ENCODE measurements at regions not wholly inside any gene's neighbourhood (a gene's known extent, or its start where the extent isn't known, plus 50 kb on each side); places are given as distances from the start of the nearest gene placed in this dataset.

DNA sequence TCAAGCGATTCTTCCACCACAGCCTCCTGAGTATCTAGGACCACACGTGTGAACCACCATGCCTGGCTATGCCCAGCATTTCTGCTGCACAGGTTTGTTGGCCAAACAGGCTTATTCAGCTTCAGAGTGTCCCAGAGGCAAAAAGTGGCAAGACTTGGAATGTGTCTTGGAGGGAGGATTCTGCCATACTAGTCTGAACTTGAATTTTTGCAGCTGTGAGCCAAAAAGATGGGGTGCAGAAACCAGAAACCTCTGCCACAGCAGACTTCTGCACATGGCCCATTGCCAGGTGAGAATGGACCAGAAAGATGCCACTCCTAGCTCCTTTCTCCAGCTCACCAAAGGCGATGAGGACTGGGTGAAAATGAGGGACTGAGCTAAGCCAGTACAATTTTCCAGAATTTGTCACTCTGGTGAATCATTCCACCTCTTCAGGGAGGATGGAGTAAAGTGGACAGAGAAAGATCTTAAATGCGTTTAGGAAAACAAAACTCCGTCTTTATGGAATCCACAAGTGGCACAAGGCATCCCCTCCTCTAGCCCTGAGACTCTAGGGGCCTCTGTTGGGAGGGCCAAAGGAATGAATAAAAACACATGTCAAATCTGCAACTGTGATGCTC, 369.1 kb upstream of the CLNK start:
- DNase-seq (ENCODE audit: low spot score in 2 of 2) (no peak), ATAC-seq (replicated peaks; ENCODE audit: extremely low read depth, poor library complexity, severe bottlenecking) (no peak)
- H3K27ac Mint-ChIP-seq (ENCODE audit: low read depth) = no peak overlapping the region
- no peaks in the 10 kb centered on the region for H3K27me3 Mint-ChIP-seq
- H3K4me1 Mint-ChIP-seq = no peaks in the 10 kb centered on the region
- H3K36me3 Mint-ChIP-seq (ENCODE audit: insufficient read depth) = no peaks in the 10 kb centered on the region
- H3K9me3 Mint-ChIP-seq = peaks cover 15% of the 10 kb centered on the region
- H3K4me3 Mint-ChIP-seq = no peak overlapping the region

DNA sequence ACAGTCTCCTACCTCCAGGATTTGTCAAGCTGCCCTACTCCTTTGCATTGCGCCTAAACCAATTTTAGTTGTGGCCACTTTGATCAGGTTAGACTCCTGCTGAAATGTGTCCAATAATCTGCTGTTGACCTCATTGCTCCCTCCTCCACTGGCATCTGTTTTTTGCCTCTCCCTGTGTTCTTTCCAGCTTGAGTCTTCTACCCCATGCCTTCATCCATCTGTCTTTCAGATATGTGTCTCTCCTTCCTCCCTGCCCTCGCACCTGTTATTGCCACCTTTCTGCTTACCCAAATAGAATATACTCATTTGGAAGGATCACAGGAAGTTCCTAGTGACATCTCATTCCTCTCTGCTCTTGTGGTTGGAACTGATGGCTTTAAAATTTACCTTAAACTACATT, 366.6 kb upstream of the CLNK start:
- Mint-ChIP-seq H3K27ac (ENCODE audit: low read depth) (no peak overlapping the region), H3K4me1 (no peaks in the 10 kb centered on the region), H3K36me3 (ENCODE audit: insufficient read depth) (no peaks in the 10 kb centered on the region), H3K4me3 (no peak overlapping the region), H3K9me3 (peaks cover 17% of the 10 kb centered on the region), H3K27me3 (no peaks in the 10 kb centered on the region)
- DNase-seq (ENCODE audit: low spot score in 2 of 2) (no peak), ATAC-seq (replicated peaks; ENCODE audit: extremely low read depth, poor library complexity, severe bottlenecking) (no peak)

DNA sequence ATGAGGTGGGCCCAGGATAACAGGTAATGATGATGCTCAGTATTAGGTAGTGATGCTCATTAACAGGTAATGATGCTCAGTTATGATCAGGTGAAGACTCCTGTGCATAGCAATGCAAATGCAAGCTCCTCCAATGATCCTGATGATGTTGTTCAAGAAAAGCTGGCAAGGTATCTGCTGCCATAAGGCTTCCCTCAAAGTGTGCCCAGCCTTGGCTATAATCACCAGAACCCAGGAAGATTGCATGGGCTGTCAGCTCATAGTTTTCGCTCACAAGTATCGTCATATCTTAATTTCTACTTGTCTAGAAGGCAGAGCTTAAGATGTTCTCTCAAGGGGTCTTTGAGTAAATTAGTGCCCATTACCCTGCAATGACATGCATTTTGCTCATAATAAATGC, 366.2 kb upstream of the CLNK start:
- Mint-ChIP-seq H3K27me3 (no peaks in the 10 kb centered on the region), H3K9me3 (peaks cover 17% of the 10 kb centered on the region), H3K27ac (ENCODE audit: low read depth) (no peak overlapping the region), H3K4me1 (no peaks in the 10 kb centered on the region), H3K4me3 (no peak overlapping the region), H3K36me3 (ENCODE audit: insufficient read depth) (no peaks in the 10 kb centered on the region)
- DNase-seq (ENCODE audit: low spot score in 2 of 2) (no peak), ATAC-seq (replicated peaks; ENCODE audit: extremely low read depth, poor library complexity, severe bottlenecking) (no peak)

DNA sequence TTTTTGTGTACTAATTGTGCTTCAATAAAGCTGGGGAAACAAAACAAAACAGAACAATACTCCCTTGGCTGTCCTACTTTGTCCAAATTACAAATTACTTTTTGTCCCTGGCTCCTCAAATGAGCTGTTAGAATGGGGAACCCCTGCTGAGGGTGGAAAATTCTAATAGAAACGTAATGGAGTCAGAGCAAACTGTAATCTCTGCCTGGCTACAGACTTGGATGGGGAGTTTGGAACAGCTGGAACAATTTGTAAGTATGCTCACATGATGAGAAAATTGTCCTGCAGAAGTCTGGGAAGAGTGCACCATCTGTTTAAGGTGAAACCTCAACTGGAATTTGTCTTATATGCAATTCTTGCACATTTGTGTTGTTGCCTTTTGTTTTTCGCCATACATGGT, 364.4 kb upstream of the CLNK start:
- H3K4me3 Mint-ChIP-seq = no peak overlapping the region
- H3K9me3 Mint-ChIP-seq = peaks cover 23% of the 10 kb centered on the region
- H3K36me3 Mint-ChIP-seq (ENCODE audit: insufficient read depth) = no peaks in the 10 kb centered on the region
- ATAC-seq (replicated peaks; ENCODE audit: extremely low read depth, poor library complexity, severe bottlenecking) (no peak), DNase-seq (ENCODE audit: low spot score in 2 of 2) (no peak)
- no peaks in the 10 kb centered on the region for H3K4me1 Mint-ChIP-seq
- H3K27ac Mint-ChIP-seq (ENCODE audit: low read depth) = no peak overlapping the region
- no peaks in the 10 kb centered on the region for H3K27me3 Mint-ChIP-seq

DNA sequence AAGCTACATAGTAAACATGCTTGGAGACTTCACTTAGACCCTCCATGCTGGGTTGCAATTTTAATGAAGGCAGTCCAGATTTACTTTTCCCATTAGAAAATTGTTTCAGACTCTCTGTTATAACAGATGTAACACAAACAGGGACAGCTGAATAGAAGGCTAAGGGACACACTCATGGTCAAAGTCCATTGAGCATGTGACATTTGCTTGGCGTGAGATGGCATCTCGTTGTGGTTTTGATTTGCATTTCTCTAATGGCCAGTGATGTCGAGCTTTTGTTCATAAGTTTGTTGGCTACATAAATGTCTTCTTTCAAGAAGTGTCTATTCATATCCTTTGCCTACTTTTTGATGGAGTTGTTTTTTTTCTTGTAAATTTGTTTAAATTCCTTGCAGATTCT, 358.2 kb upstream of the CLNK start:
- H3K4me1 Mint-ChIP-seq = no peaks in the 10 kb centered on the region
- H3K27me3 Mint-ChIP-seq = no peaks in the 10 kb centered on the region
- DNase-seq (ENCODE audit: low spot score in 2 of 2) = no peak
- no peak overlapping the region for H3K27ac Mint-ChIP-seq (ENCODE audit: low read depth)
- no peaks in the 10 kb centered on the region for H3K36me3 Mint-ChIP-seq (ENCODE audit: insufficient read depth)
- ATAC-seq (replicated peaks; ENCODE audit: extremely low read depth, poor library complexity, severe bottlenecking) = no peak
- peaks cover 12% of the 10 kb centered on the region for H3K9me3 Mint-ChIP-seq
- no peak overlapping the region for H3K4me3 Mint-ChIP-seq

DNA sequence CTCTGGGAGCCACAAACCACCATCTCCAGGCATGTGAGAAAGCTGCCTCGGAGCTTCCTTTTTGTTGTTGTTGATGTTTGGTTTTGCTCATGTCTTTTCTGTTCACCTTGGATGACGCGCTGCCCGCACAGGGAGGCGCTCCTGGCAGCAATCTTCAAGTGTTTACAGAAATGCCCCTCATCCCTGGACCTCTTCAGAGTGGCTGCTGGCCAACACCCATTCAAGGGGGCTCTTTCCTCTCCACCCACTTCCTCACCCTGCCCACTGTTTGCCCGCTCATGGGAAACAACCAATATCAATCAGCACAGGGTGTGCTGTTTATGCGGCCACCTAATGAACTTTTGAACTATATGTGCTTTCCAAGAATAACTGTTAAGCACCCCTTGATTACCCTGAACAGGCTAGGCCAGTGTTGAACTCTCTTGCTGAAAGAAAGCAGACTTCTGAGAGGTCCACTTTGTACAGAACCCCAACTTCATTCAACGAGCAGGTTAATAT, 355.1 kb upstream of the CLNK start:
- Mint-ChIP-seq H3K27ac (ENCODE audit: low read depth) (no peak overlapping the region), H3K4me1 (no peaks in the 10 kb centered on the region), H3K9me3 (no peaks in the 10 kb centered on the region), H3K27me3 (no peaks in the 10 kb centered on the region), H3K36me3 (ENCODE audit: insufficient read depth) (no peaks in the 10 kb centered on the region), H3K4me3 (no peak overlapping the region)
- DNase-seq (ENCODE audit: low spot score in 2 of 2) = no peak
- ATAC-seq (replicated peaks; ENCODE audit: extremely low read depth, poor library complexity, severe bottlenecking) = no peak

DNA sequence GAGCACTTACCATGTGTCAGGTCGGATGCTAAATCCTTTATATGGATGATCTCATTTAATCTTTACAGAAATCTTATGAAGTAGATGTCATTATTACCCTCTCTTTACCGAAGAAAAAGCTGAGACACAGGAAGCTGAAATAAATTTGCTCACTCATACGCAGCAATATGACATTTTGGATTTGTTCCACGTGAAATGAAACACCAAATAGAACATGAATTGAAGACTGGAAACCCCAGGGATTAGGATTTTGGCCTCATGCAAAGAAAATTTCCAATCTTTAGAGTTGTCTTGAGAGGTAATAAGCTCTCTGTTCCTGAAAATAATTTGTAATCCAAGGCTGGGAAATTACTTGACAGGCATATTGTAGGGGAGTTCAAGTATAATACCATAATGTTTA, 354.4 kb upstream of the CLNK start:
- no peaks in the 10 kb centered on the region for H3K4me1 Mint-ChIP-seq
- no peak overlapping the region for H3K4me3 Mint-ChIP-seq
- no peaks in the 10 kb centered on the region for H3K9me3 Mint-ChIP-seq
- no peaks in the 10 kb centered on the region for H3K27me3 Mint-ChIP-seq
- DNase-seq (ENCODE audit: low spot score in 2 of 2) (no peak), ATAC-seq (replicated peaks; ENCODE audit: extremely low read depth, poor library complexity, severe bottlenecking) (no peak)
- H3K27ac Mint-ChIP-seq (ENCODE audit: low read depth) = no peak overlapping the region
- H3K36me3 Mint-ChIP-seq (ENCODE audit: insufficient read depth) = no peaks in the 10 kb centered on the region

DNA sequence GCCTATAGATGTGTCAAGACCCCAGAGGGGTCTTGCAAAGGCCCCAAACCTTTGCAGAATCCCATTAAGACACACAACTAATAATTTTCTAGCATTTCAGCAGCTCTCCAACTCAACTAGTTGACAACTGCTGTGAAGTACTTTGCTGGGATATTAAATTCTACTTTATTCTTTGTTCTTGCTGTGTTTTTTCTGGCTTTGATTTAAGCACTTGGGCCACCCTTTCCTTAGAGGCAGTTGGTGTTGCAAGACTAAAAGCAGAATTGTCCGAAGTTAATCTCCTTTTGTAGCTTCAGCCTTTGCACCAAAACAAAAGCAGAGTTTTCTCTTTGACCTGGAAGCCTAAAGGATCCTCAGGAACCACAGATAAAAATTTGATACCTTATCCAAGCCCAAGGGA, 353.1 kb upstream of the CLNK start:
- Mint-ChIP-seq H3K4me1 (no peaks in the 10 kb centered on the region), H3K4me3 (no peak overlapping the region), H3K36me3 (ENCODE audit: insufficient read depth) (peaks cover 1% of the 10 kb centered on the region), H3K27me3 (no peaks in the 10 kb centered on the region), H3K9me3 (no peaks in the 10 kb centered on the region), H3K27ac (ENCODE audit: low read depth) (no peak overlapping the region)
- ATAC-seq (replicated peaks; ENCODE audit: extremely low read depth, poor library complexity, severe bottlenecking) (no peak), DNase-seq (ENCODE audit: low spot score in 2 of 2) (no peak)

DNA sequence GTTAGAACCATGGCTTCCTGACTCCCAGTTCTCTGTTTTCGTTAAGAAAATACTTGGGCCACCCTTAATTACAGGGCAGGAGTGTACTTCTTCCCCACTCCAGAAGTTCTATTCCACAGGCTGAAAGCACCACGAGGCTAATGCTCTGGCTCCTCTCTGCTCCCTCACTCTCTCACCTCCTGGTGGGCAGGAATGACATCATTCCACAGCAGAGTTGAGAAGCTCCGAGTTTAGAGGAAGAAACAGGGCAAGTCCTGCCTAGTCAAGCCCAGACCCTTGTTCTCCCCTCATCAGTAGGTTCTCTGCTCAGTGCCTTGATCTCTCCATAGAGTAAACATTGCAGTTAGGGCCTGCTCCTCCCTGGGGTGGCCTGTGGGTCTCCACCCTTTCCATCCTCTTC, 343.8 kb upstream of the CLNK start:
- ATAC-seq (replicated peaks; ENCODE audit: extremely low read depth, poor library complexity, severe bottlenecking) (no peak), DNase-seq (ENCODE audit: low spot score in 2 of 2) (no peak)
- no peak overlapping the region for H3K4me3 Mint-ChIP-seq
- H3K27me3 Mint-ChIP-seq = no peaks in the 10 kb centered on the region
- no peaks in the 10 kb centered on the region for H3K4me1 Mint-ChIP-seq
- peaks cover 18% of the 10 kb centered on the region for H3K9me3 Mint-ChIP-seq
- no peak overlapping the region for H3K27ac Mint-ChIP-seq (ENCODE audit: low read depth)
- H3K36me3 Mint-ChIP-seq (ENCODE audit: insufficient read depth) = no peaks in the 10 kb centered on the region

DNA sequence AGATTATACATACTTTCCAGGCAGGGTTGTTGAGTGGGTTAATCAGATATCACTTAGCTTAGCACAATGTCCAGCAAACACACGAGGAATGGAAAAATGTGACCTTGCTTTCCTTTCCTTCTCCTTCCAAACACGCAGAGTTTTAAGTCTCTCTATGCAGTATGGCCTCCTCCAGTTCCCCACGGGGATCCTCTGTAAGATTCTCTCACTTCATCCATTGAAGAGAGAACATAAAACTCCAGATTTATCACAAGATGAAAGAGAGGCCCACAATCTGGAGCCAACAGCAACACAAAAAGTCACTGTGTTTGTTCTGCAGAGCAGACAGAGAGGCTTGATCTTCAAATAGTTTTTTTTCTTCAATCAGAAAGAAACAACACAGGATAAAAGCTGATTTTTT, 336.8 kb upstream of the CLNK start:
- H3K27me3 Mint-ChIP-seq = no peaks in the 10 kb centered on the region
- no peak overlapping the region for H3K4me3 Mint-ChIP-seq
- H3K9me3 Mint-ChIP-seq = peaks cover 14% of the 10 kb centered on the region
- ATAC-seq (replicated peaks; ENCODE audit: extremely low read depth, poor library complexity, severe bottlenecking) (no peak), DNase-seq (ENCODE audit: low spot score in 2 of 2) (no peak)
- H3K4me1 Mint-ChIP-seq = no peaks in the 10 kb centered on the region
- H3K36me3 Mint-ChIP-seq (ENCODE audit: insufficient read depth) = no peaks in the 10 kb centered on the region
- no peak overlapping the region for H3K27ac Mint-ChIP-seq (ENCODE audit: low read depth)

DNA sequence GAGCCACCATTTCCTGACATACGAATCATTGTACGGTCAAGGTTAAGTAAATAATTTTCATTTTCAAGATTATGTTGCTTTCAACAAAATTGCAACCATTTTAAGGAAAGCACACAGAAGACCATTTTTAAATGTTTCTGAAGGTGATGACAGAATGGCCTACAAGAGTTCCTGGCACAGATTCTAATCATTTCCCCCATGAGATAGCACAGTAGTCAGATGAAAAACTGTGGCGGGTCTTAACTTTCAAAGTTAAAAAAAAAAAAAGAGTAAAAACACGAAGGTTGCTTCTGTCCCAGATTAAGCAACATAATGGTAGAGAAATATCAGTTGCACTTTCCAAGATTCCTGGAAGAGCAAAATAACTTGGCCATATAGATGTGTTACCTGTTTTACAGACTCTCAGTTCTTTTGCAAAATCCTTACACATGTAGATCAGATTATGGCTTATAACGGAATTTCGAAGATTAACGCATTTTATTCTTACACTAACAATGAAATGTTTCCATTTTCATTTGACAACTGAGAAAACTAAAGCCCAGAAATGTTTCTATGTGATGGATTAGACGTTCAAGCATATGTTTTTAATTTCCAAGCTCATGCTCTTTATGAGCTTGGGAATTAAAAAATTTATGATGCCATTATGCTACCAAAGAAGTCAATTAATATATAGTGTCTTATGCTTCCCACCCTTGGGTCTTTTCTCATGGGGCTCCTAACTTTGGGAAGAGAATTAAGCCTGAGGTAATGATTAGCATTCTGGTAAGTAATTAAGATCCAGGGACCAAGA, 335.1 kb upstream of the CLNK start:
- Mint-ChIP-seq H3K9me3 (peaks cover 14% of the 10 kb centered on the region), H3K36me3 (ENCODE audit: insufficient read depth) (no peaks in the 10 kb centered on the region), H3K4me3 (no peak overlapping the region), H3K27ac (ENCODE audit: low read depth) (no peak overlapping the region), H3K4me1 (no peaks in the 10 kb centered on the region), H3K27me3 (no peaks in the 10 kb centered on the region)
- DNase-seq (ENCODE audit: low spot score in 2 of 2) (no peak), ATAC-seq (replicated peaks; ENCODE audit: extremely low read depth, poor library complexity, severe bottlenecking) (no peak)

DNA sequence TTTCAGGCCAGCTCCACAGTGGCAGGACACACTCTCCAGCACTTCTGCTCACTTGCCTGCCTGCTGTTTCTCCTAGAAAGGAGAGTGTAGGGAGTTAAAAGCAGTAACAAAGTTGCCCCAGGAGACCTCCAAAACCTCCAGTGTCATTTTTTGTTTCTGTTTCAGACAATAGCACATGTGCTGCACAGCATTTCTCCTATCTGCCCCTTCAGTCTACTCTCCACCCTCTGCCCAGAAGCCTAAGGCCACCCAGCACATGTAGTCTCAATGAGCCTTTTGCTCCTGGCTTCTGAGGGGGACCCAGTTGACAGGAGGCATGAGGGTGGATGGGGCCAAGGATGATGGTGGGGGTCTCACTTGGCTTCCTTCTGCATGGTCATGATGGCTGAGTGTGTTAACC, 329.6 kb upstream of the CLNK start:
- no peaks in the 10 kb centered on the region for H3K27me3 Mint-ChIP-seq
- no peak overlapping the region for H3K27ac Mint-ChIP-seq (ENCODE audit: low read depth)
- ATAC-seq (replicated peaks; ENCODE audit: extremely low read depth, poor library complexity, severe bottlenecking) (no peak), DNase-seq (ENCODE audit: low spot score in 2 of 2) (no peak)
- H3K36me3 Mint-ChIP-seq (ENCODE audit: insufficient read depth) = no peaks in the 10 kb centered on the region
- no peak overlapping the region for H3K4me3 Mint-ChIP-seq
- peaks cover 6% of the 10 kb centered on the region for H3K9me3 Mint-ChIP-seq
- no peaks in the 10 kb centered on the region for H3K4me1 Mint-ChIP-seq

DNA sequence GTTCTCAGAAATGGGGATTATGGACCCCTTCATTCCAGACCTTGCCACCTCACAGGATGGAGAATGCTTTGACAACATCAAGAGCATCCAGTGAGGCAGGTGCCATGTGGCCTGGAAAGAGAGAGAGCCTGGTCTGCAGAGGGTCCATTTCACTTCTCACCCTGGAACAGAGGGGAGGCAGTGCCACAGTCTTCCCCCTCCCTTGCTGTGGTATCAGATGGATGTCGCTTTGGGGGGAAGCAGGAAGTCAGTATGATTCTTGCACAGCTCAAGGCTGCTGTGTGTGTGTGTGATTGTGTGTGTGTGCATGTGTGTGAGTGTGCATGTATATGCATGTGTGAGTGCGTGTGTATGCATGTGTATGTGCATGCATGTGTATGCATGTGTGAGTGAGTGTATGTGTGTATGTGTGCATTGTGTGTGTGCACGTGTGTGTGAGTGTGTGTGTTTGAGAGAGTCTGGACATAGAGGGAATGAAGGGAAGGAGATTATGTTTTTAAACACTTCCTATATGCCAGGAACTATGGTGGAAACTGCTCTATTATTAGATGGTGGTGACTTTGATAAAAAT, 328.6 kb upstream of the CLNK start:
- Mint-ChIP-seq H3K9me3 (peaks cover 7% of the 10 kb centered on the region), H3K4me3 (no peak overlapping the region), H3K36me3 (ENCODE audit: insufficient read depth) (no peaks in the 10 kb centered on the region), H3K4me1 (no peaks in the 10 kb centered on the region), H3K27me3 (no peaks in the 10 kb centered on the region), H3K27ac (ENCODE audit: low read depth) (no peak overlapping the region)
- DNase-seq (ENCODE audit: low spot score in 2 of 2) (no peak), ATAC-seq (replicated peaks; ENCODE audit: extremely low read depth, poor library complexity, severe bottlenecking) (no peak)

Measured in central memory CD8-positive, alpha-beta T cell (primary cell).